H4 (cell line): ENCODE measurements at regions not wholly inside any gene's neighbourhood (a gene's known extent, or its start where the extent isn't known, plus 50 kb on each side); places are given as distances from the start of the nearest gene placed in this dataset.
"Not testable (repeated sequence)": the region's sequence is repeated elsewhere in the genome, so short reads cannot be mapped to it uniquely, and the experiment has no call there.

Experiments used
- DNase-seq: peaks from one replicate; pipeline ENCODE4 v3.0.0-alpha.2; 2015; ENCODE audit warnings: low spot score

- DNase-seq: not testable (repeated sequence)
Observed at GRCh38 chr20:25987928-25988560, 291.4 kb upstream of the ZNF337 start.

- no peak for DNase-seq
Observed at GRCh38 chr20:25987073-25987927, 290.6 kb upstream of the ZNF337 start.

- DNase-seq: no peak
Observed at GRCh38 chr20:25985597-25985996, 288.9 kb upstream of the ZNF337 start.

- DNase-seq: no peak
Observed at GRCh38 chr20:25984933-25985332, 288.3 kb upstream of the ZNF337 start.

- not testable (repeated sequence) for DNase-seq
Observed at GRCh38 chr20:25982701-25983100, 286.0 kb upstream of the ZNF337 start.

GRCh38 chr20:25978450-25979190, 282.0 kb upstream of the ZNF337 start:
- not testable (repeated sequence) for DNase-seq

GRCh38 chr20:25975816-25976215, 279.2 kb upstream of the ZNF337 start:
- not testable (repeated sequence) for DNase-seq

GRCh38 chr20:25965203-25965602, 268.6 kb upstream of the ZNF337 start:
- DNase-seq: not testable (repeated sequence)

GRCh38 chr20:25953876-25954275, 257.2 kb upstream of the ZNF337 start:
- not testable (repeated sequence) for DNase-seq

- DNase-seq: not testable (repeated sequence)
Observed at GRCh38 chr20:25935230-25935629, 238.6 kb upstream of the ZNF337 start.

GRCh38 chr20:25932806-25933205, 236.2 kb upstream of the ZNF337 start:
- peak; percentile 85 for DNase-seq

GRCh38 chr20:25932170-25932569, 235.5 kb upstream of the ZNF337 start:
- DNase-seq: peak; percentile 88

GRCh38 chr20:25902321-25902720, 205.7 kb upstream of the ZNF337 start:
- peak; percentile 22 for DNase-seq

- not testable (repeated sequence) for DNase-seq
Observed at GRCh38 chr20:25898663-25899062, 202.0 kb upstream of the ZNF337 start.

GRCh38 chr20:25879096-25879495, 182.4 kb upstream of the ZNF337 start:
- DNase-seq: not testable (repeated sequence)

GRCh38 chr20:25868650-25868979, 172.0 kb upstream of the ZNF337 start:
- not testable (repeated sequence) for DNase-seq

GRCh38 chr20:25867776-25868649, 171.4 kb upstream of the ZNF337 start:
- DNase-seq: no peak

- DNase-seq: not testable (repeated sequence)
Observed at GRCh38 chr20:25867015-25867775, 170.5 kb upstream of the ZNF337 start.

- peak; percentile 51 for DNase-seq
Observed at GRCh38 chr20:25865715-25866656, 169.3 kb upstream of the ZNF337 start.
